H1 (cell line): ENCODE measurements at regions not wholly inside any gene's neighbourhood (a gene's known extent, or its start where the extent isn't known, plus 50 kb on each side); places are given as distances from the start of the nearest gene placed in this dataset.

Source experiments
- CTCF ChIA-PET: fragments of 300-600 bp; sonication (Branson Sonifier 250); formaldehyde crosslinking; loops from one replicate; lab custom pipeline; 2021; ENCODE audit not compliant: partially characterized antibody; lab: Charles Lee
- POLR2A ChIA-PET: fragments of 300-600 bp; sonication (Branson Sonifier 250); formaldehyde crosslinking; loops from one replicate; lab custom pipeline; 2021; ENCODE audit warnings: inconsistent platforms; ENCODE audit not compliant: partially characterized antibody; lab: Charles Lee
- DNase-seq, 2 experiments: peaks; one replicate each; pipeline versions ENCODE4 v3.0.0 to v3.0.0-alpha.2; 2010 to 2022; ENCODE audit warnings: low spot score in 2 of 2, low read depth in 1 of 2, mixed read lengths in 1 of 2
- FAIRE-seq: peaks from 2 replicates; lab custom pipeline; 2011; peaks lifted over from hg19 to GRCh38; lab: Jason Lieb, UNC
- H2AFZ ChIP-seq: 2 replicates; pipeline ENCODE4 v1.8.1; 2012; ENCODE audit warnings: low read length, inconsistent platforms
- H2AK5ac ChIP-seq: 2 replicates; pipeline ENCODE4 v1.6.1; 2013; ENCODE audit warnings: low read depth, low read length
- H2BK120ac ChIP-seq: replicated peaks from 2 replicates; pipeline ENCODE3; 2013; ENCODE audit warnings: low read depth, low read length, inconsistent platforms
- H2BK12ac ChIP-seq: 2 replicates; pipeline ENCODE4 v1.6.1; 2013; ENCODE audit warnings: low read depth, low read length
- H2BK15ac ChIP-seq: 2 replicates; pipeline ENCODE4 v1.6.1; 2013; ENCODE audit warnings: low read length
- H2BK20ac ChIP-seq: 2 replicates; pipeline ENCODE4 v1.6.1; 2013; ENCODE audit warnings: low read length
- H2BK5ac ChIP-seq: 2 replicates; pipeline ENCODE4 v1.6.1; 2013; ENCODE audit warnings: low read depth, low read length
- H3K14ac ChIP-seq: 2 replicates; pipeline ENCODE4 v1.6.1; 2013; ENCODE audit warnings: inconsistent platforms; ENCODE audit not compliant: insufficient read length
- H3K18ac ChIP-seq: 2 replicates; pipeline ENCODE4 v1.6.1; 2013; ENCODE audit warnings: low read length; ENCODE audit errors: extremely low read depth
- H3K23ac ChIP-seq: 2 replicates; pipeline ENCODE4 v1.6.1; 2013; ENCODE audit warnings: inconsistent platforms; ENCODE audit not compliant: insufficient read length
- H3K23me2 ChIP-seq: 2 replicates; pipeline ENCODE4 v1.6.1; 2013; ENCODE audit warnings: low read depth, low read length
- H3K27ac ChIP-seq: 2 replicates; pipeline ENCODE4 v1.6.1; 2011; ENCODE audit warnings: low read depth, low read length, inconsistent platforms
- H3K27me3 ChIP-seq, 4 experiments: replicated peaks in 1 of 4; 1 replicate in 1 of 4; 2 replicates in 3 of 4; pipeline versions ENCODE4 v1.6.1 to v1.8.1; 2011 to 2013; ENCODE audit warnings: low read length in 3 of 4, mild to moderate bottlenecking in 3 of 4, inconsistent platforms in 2 of 4, mixed read lengths in 2 of 4, moderate library complexity in 1 of 4; ENCODE audit not compliant: control insufficient read depth in 3 of 4, insufficient read depth in 3 of 4; ENCODE audit errors: extremely low read depth in 1 of 4
- H3K36me3 ChIP-seq, 4 experiments: 2 replicates each; pipeline versions ENCODE4 v1.6.1 to v1.8.1; 2011 to 2013; ENCODE audit warnings: mild to moderate bottlenecking in 4 of 4, low read length in 3 of 4, moderate library complexity in 2 of 4, control low read depth in 1 of 4, inconsistent platforms in 1 of 4; ENCODE audit not compliant: insufficient read depth in 4 of 4, control insufficient read depth in 2 of 4
- H3K4ac ChIP-seq: replicated peaks from 2 replicates; pipeline ENCODE3; 2013; ENCODE audit warnings: low read length, low read depth, mixed read lengths, inconsistent platforms; ENCODE audit not compliant: insufficient read length
- H3K4me1 ChIP-seq, 4 experiments: replicated peaks in 1 of 4; 1 replicate in 1 of 4; 2 replicates in 3 of 4; pipeline versions ENCODE4 v1.6.1 to v1.8.1; 2011 to 2013; ENCODE audit warnings: low read length in 3 of 4, inconsistent platforms in 2 of 4, mixed read lengths in 1 of 4; ENCODE audit not compliant: insufficient read depth in 4 of 4, control insufficient read depth in 3 of 4
- H3K4me2 ChIP-seq, 2 experiments: 2 replicates each; pipeline versions ENCODE4 v1.6.1 to v1.8.1; 2011 to 2013; ENCODE audit warnings: low read depth in 2 of 2, low read length in 2 of 2, control low read depth in 1 of 2, inconsistent platforms in 1 of 2, mild to moderate bottlenecking in 1 of 2; ENCODE audit not compliant: insufficient read depth in 1 of 2
- H3K4me3 ChIP-seq, 4 experiments: fragments of 200-600, 300-600 bp in 1 of 4; sonication (generic), shearing (Covaris generic), sonication (Bioruptor Twin) in 1 of 4; 2 replicates each; pipeline versions ENCODE4 v1.5.1 to v1.8.1; 2011 to 2016; ENCODE audit warnings: low read length in 4 of 4, low read depth in 3 of 4, control low read depth in 2 of 4, inconsistent platforms in 2 of 4, mild to moderate bottlenecking in 2 of 4, mixed read lengths in 1 of 4, moderate library complexity in 1 of 4; ENCODE audit not compliant: insufficient read depth in 2 of 4; ENCODE audit errors: extremely low read depth in 1 of 4
- H3K56ac ChIP-seq: replicated peaks from 2 replicates; pipeline ENCODE3; 2013; ENCODE audit warnings: low read depth, mild to moderate bottlenecking, mixed read lengths, low read length, inconsistent platforms; ENCODE audit not compliant: insufficient read length
- H3K79me1 ChIP-seq: 2 replicates; pipeline ENCODE4 v1.6.1; 2013; ENCODE audit warnings: low read depth, low read length, control low read depth
- H3K79me2 ChIP-seq, 2 experiments: 2 replicates each; pipeline versions ENCODE4 v1.6.1 to v1.8.1; 2012 to 2013; ENCODE audit warnings: low read length in 2 of 2, mild to moderate bottlenecking in 2 of 2, inconsistent platforms in 1 of 2; ENCODE audit not compliant: insufficient read depth in 2 of 2, control insufficient read depth in 1 of 2
- H3K9ac ChIP-seq, 4 experiments: replicated peaks in 1 of 4; 1 replicate in 1 of 4; 2 replicates in 3 of 4; pipeline versions ENCODE4 v1.6.1 to v1.8.1; 2011 to 2013; ENCODE audit warnings: low read depth in 3 of 4, low read length in 3 of 4, control low read depth in 2 of 4, mild to moderate bottlenecking in 2 of 4, moderate library complexity in 2 of 4, inconsistent platforms in 1 of 4; ENCODE audit errors: extremely low read depth in 1 of 4
- H3K9me3 ChIP-seq, 2 experiments: 2 replicates each; pipeline versions ENCODE4 v1.6.1 to v1.8.1; 2012 to 2013; ENCODE audit warnings: mild to moderate bottlenecking in 2 of 2, moderate library complexity in 2 of 2, control low read depth in 1 of 2, inconsistent platforms in 1 of 2, low read depth in 1 of 2, low read length in 1 of 2, mixed read lengths in 1 of 2; ENCODE audit not compliant: insufficient read depth in 2 of 2
- H4K20me1 ChIP-seq, 2 experiments: replicated peaks in 1 of 2; 2 replicates each; pipeline versions ENCODE3 to v1.8.1; 2011 to 2013; ENCODE audit warnings: inconsistent platforms in 2 of 2, low read length in 2 of 2, mild to moderate bottlenecking in 1 of 2; ENCODE audit not compliant: insufficient read depth in 2 of 2, control insufficient read depth in 1 of 2
- H4K5ac ChIP-seq: 2 replicates; pipeline ENCODE4 v1.6.1; 2013; ENCODE audit warnings: low read length, low read depth, mixed read lengths, inconsistent platforms; ENCODE audit not compliant: insufficient read length
- H4K8ac ChIP-seq: 2 replicates; pipeline ENCODE4 v1.8.0; 2013; ENCODE audit warnings: mild to moderate bottlenecking, moderate library complexity, low read length, inconsistent platforms; ENCODE audit not compliant: insufficient read depth; ENCODE audit errors: extremely low read depth
- H4K91ac ChIP-seq: replicated peaks from 2 replicates; pipeline ENCODE3; 2013; ENCODE audit warnings: low read length, mixed read lengths, inconsistent platforms; ENCODE audit not compliant: insufficient read length
- CBX8 ChIP-seq: fragments of 300-800, 300-1000 bp; sonication (generic); IDR thresholded peaks from 2 replicates; pipeline ENCODE4 v1.7.1; 2016; ENCODE audit warnings: low read depth, low read length, borderline replicate concordance
- POLR2A ChIP-seq, 2 experiments: IDR thresholded peaks; 1 replicate in 1 of 2; 2 replicates in 1 of 2; pipeline ENCODE4 v1.6.1; 2011; ENCODE audit warnings: low read depth in 2 of 2, low read length in 2 of 2, mild to moderate bottlenecking in 2 of 2; ENCODE audit errors: control extremely low read depth in 1 of 2
- RBBP5 ChIP-seq: IDR thresholded peaks from 2 replicates; pipeline ENCODE4 v1.7.1; 2012; ENCODE audit warnings: low read depth, mild to moderate bottlenecking, inconsistent platforms, low read length, moderate library complexity, borderline replicate concordance
- SIX5 ChIP-seq: IDR thresholded peaks from 2 replicates; pipeline ENCODE4 v1.6.1; 2011; ENCODE audit warnings: mild to moderate bottlenecking, low read depth, low read length
- WGBS, 2 experiments: shearing (Covaris generic) in 1 of 2; methylation state at CpG; one replicate each; pipeline versions ENCODE4 v1.1.6 to v1.1.7; 2013 to 2015; ENCODE audit warnings: low lambda C conversion rate in 2 of 2, mixed read lengths in 2 of 2, inconsistent platforms in 1 of 2, low coverage in 1 of 2, missing lambda C conversion rate in 1 of 2; ENCODE audit not compliant: insufficient replicate concordance in 2 of 2, insufficient coverage in 1 of 2, insufficient read length in 1 of 2; ENCODE audit errors: extremely low coverage in 1 of 2, missing lambda C conversion rate in 1 of 2; 5-methylcytosine and 5-hydroxymethylcytosine counted together

DNA sequence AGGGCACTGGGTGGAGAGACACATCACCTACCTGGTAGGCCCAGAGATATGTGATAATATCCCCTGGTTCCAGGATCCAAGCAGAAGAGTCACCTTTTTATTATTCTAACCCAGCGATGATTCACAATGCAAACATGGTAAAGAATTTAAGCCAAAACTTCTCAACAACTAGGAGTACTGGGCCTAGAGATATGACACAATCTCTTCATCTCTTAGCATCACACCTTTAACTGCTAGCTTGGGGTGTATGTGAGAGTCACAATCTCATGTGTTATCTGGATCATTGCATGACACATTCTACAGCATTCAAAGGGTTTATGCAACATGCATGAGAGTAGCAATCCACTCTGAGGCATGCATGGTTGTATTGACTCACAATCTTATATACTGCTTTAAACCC lies 1109.0 kb upstream of the AMELY start:
- Histone ChIP-seq H3K14ac (no peak overlapping the region), H2AFZ (no peak overlapping the region), H3K4me1 (no peaks in the 10 kb centered on the region), H3K27ac (no peak overlapping the region), H2BK15ac (no peak overlapping the region), H3K4ac (no peak overlapping the region), H3K23me2 (no peaks in the 10 kb centered on the region), H3K18ac (no peak overlapping the region), H3K9ac (no peak overlapping the region), H2BK12ac (no peak overlapping the region), H4K91ac (no peak overlapping the region), H4K20me1 (no peaks in the 10 kb centered on the region), H4K5ac (no peak overlapping the region), H3K79me2 (no peaks in the 10 kb centered on the region), H3K79me1 (no peaks in the 10 kb centered on the region), H2AK5ac (no peak overlapping the region), H2BK5ac (no peak overlapping the region), H3K36me3 (no peaks in the 10 kb centered on the region), H3K27me3 (no peaks in the 10 kb centered on the region), H2BK120ac (no peak overlapping the region), H3K23ac (no peak overlapping the region), H3K4me2 (no peak overlapping the region), H3K9me3 (peaks cover 14 to 31% of the 10 kb centered on the region in 2 experiments), H3K4me3 (no peak overlapping the region), H2BK20ac (no peak overlapping the region), H3K56ac (no peak overlapping the region), H4K8ac (no peak overlapping the region)
- 82% methylated on average over 1 of the region's 1 CpG; no CpG with 5 or more reads in 1 of the 2 experiments for WGBS, 2 experiments
- TF ChIP-seq SIX5 (no peak), CBX8 (no peak), RBBP5 (no peak), POLR2A (IDR thresholded peaks at IDR 0.05; ENCODE audit: control extremely low read depth in 1 of 2, low read depth in 2 of 2, low read length in 2 of 2) (no peak)
- FAIRE-seq, result no peak
- POLR2A ChIA-PET, result no interaction called here
- no peak for DNase-seq
- CTCF ChIA-PET, result no interaction called here
